ENCODE measurements at regions not wholly inside any gene's neighbourhood (a gene's known extent, or its start where the extent isn't known, plus 50 kb on each side); places are given as distances from the start of the nearest gene placed in this dataset.

- H3K9ac ChIP-seq (replicated peaks in 1 of 4; ENCODE audit: extremely low read depth in 1 of 4, low read depth in 3 of 4, low read length in 3 of 4) = no peak overlapping the region
- no peak overlapping the region for H4K8ac ChIP-seq (ENCODE audit: extremely low read depth, insufficient read depth, low read length)
- no peak overlapping the region for H3K4me3 ChIP-seq (ENCODE audit: extremely low read depth in 1 of 4, insufficient read depth in 2 of 4, low read depth in 3 of 4, low read length in 4 of 4)
- no peak for FAIRE-seq
- H3K9me3 ChIP-seq (ENCODE audit: insufficient read depth in 2 of 2, low read depth in 1 of 2, low read length in 1 of 2) = no peaks in the 10 kb centered on the region; a peak in 1 of 4 replicates
- H3K23ac ChIP-seq (ENCODE audit: insufficient read length) = no peak overlapping the region
- WGBS, 2 experiments (ENCODE audit: extremely low coverage in 1 of 2, insufficient coverage in 1 of 2, insufficient read length in 1 of 2, insufficient replicate concordance in 2 of 2, low coverage in 1 of 2, low lambda C conversion rate in 2 of 2, missing lambda C conversion rate in 1 of 2) = 96% methylated on average over 2 of the region's 2 CpGs; no CpG with 5 or more reads in 1 of the 2 experiments
- H3K14ac ChIP-seq (ENCODE audit: insufficient read length) = no peak overlapping the region
- no peaks in the 10 kb centered on the region for H3K79me2 ChIP-seq (ENCODE audit: control insufficient read depth in 1 of 2, insufficient read depth in 2 of 2, low read length in 2 of 2)
- no peak overlapping the region for H2BK5ac ChIP-seq (ENCODE audit: low read depth, low read length)
- H3K36me3 ChIP-seq (ENCODE audit: control insufficient read depth in 2 of 4, insufficient read depth in 4 of 4, low read length in 3 of 4) = no peaks in the 10 kb centered on the region
- H2AFZ ChIP-seq (ENCODE audit: low read length) = no peak overlapping the region
- no peak overlapping the region for H2AK5ac ChIP-seq (ENCODE audit: low read depth, low read length)
- no peak overlapping the region for H2BK120ac ChIP-seq (replicated peaks; ENCODE audit: low read depth, low read length)
- no peaks in the 10 kb centered on the region for H4K20me1 ChIP-seq (replicated peaks in 1 of 2; ENCODE audit: control insufficient read depth in 1 of 2, insufficient read depth in 2 of 2, low read length in 2 of 2)
- no peak overlapping the region for H3K56ac ChIP-seq (replicated peaks; ENCODE audit: insufficient read length, low read depth, low read length)
- H2BK12ac ChIP-seq (ENCODE audit: low read depth, low read length) = no peak overlapping the region
- H4K91ac ChIP-seq (replicated peaks; ENCODE audit: insufficient read length, low read length) = no peak overlapping the region
- no peak overlapping the region for H4K5ac ChIP-seq (ENCODE audit: insufficient read length, low read depth, low read length)
- no peaks in the 10 kb centered on the region for H3K23me2 ChIP-seq (ENCODE audit: low read depth, low read length)
- no peak overlapping the region for H3K27ac ChIP-seq (ENCODE audit: low read depth, low read length)
- no peak overlapping the region for H2BK15ac ChIP-seq (ENCODE audit: low read length)
- ChIA-PET POLR2A (ENCODE audit: partially characterized antibody) (no interaction called here), CTCF (ENCODE audit: partially characterized antibody) (no interaction called here)
- H2BK20ac ChIP-seq (ENCODE audit: low read length) = no peak overlapping the region
- TF ChIP-seq TBP (IDR thresholded peaks at IDR 0.05; ENCODE audit: low read depth, low read length) (no peak), KDM5A (IDR thresholded peaks at IDR 0.05; ENCODE audit: low read length) (no peak), BRCA1 (IDR thresholded peaks at IDR 0.05; ENCODE audit: low read depth, low read length) (no peak), POU5F1 (IDR thresholded peaks at IDR 0.05; ENCODE audit: low read depth, low read length) (no peak), POLR2A (IDR thresholded peaks at IDR 0.05; ENCODE audit: control extremely low read depth in 1 of 2, low read depth in 2 of 2, low read length in 2 of 2) (no peak), SIX5 (IDR thresholded peaks at IDR 0.05; ENCODE audit: low read depth, low read length) (no peak), TAF7 (optimal IDR thresholded peaks at IDR 0.05; ENCODE audit: borderline replicate concordance, low read depth, low read length) (no peak), USF2 (IDR thresholded peaks at IDR 0.05; ENCODE audit: low read length) (no peak), SRF (IDR thresholded peaks at IDR 0.05; ENCODE audit: low read depth, low read length) (no peak)
- H3K18ac ChIP-seq (ENCODE audit: extremely low read depth, low read length) = no peak overlapping the region
- no peak for DNase-seq (ENCODE audit: low read depth in 1 of 2, low spot score in 2 of 2)
- H3K4ac ChIP-seq (replicated peaks; ENCODE audit: insufficient read length, low read depth, low read length) = no peak overlapping the region
- no peaks in the 10 kb centered on the region for H3K79me1 ChIP-seq (ENCODE audit: low read depth, low read length)
- H3K4me2 ChIP-seq (ENCODE audit: insufficient read depth in 1 of 2, low read depth in 2 of 2, low read length in 2 of 2) = no peak overlapping the region
- no peaks in the 10 kb centered on the region for H3K4me1 ChIP-seq (replicated peaks in 1 of 4; ENCODE audit: control insufficient read depth in 3 of 4, insufficient read depth in 4 of 4, low read length in 3 of 4)
- H3K27me3 ChIP-seq (replicated peaks in 1 of 4; ENCODE audit: control insufficient read depth in 3 of 4, extremely low read depth in 1 of 4, insufficient read depth in 3 of 4, low read length in 3 of 4) = no peaks in the 10 kb centered on the region
Measured at GRCh38 chr10:33884604-33885003, 550.1 kb upstream of the NRP1 start.

Measured in H1 (cell line).